Urinary bladder (tissue), 3 donors: ENCODE measurements at regions not wholly inside any gene's neighbourhood (a gene's known extent, or its start where the extent isn't known, plus 50 kb on each side); places are given as distances from the start of the nearest gene placed in this dataset.

Source experiments
- DNase-seq: peaks from one replicate; pipeline ENCODE4 v3.0.0-alpha.2; 2015; ENCODE audit errors: extremely low spot score
- H3K27ac ChIP-seq: one replicate; pipeline ENCODE4 v1.5.1; 2013; ENCODE audit warnings: low read depth, mild to moderate bottlenecking, moderate library complexity
- H3K36me3 ChIP-seq: one replicate; pipeline ENCODE4 v1.6.1; 2013; ENCODE audit warnings: mild to moderate bottlenecking, moderate library complexity; ENCODE audit not compliant: insufficient read depth
- H3K4me1 ChIP-seq: one replicate; pipeline ENCODE4 v1.6.1; 2013; ENCODE audit warnings: mild to moderate bottlenecking, moderate library complexity; ENCODE audit not compliant: insufficient read depth
- H3K4me3 ChIP-seq: one replicate; pipeline ENCODE4 v1.5.1; 2013; ENCODE audit warnings: low read depth, low read length
- WGBS: extraction: QIAGEN DNeasy Blood & Tissue Kit; methylation state at CpG from one replicate; pipeline ENCODE4 v1.1.7; 2013; 5-methylcytosine and 5-hydroxymethylcytosine counted together
- donor health status: healthy with polysubstance abuse.
- donor health status: healthy.

DNA sequence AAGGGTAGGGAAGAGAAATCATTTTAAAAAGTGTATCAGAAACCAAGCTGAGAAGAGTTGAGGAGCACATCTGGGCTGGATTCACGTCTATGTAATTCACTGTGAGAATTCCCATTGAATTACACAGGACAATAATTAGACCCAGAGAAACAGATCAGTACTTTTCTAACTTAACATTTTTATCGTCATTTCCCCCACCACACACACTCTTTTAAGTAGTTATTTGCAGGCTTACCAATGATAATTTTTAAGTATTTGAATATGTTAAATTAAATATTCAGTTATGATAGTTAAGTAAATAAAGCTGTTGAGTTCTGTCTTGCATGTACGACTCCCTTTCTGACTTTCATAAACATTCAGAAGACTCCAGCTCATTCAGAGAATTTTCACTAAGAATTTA lies 165.4 kb upstream of the PITX2 start:
- Histone ChIP-seq H3K27ac (no peak overlapping the region), H3K4me3 (no peak overlapping the region), H3K4me1 (no peaks in the 10 kb centered on the region), H3K36me3 (no peaks in the 10 kb centered on the region)
- 61% methylated on average over 3 of the region's 3 CpGs for WGBS
- DNase-seq = no peak

DNA sequence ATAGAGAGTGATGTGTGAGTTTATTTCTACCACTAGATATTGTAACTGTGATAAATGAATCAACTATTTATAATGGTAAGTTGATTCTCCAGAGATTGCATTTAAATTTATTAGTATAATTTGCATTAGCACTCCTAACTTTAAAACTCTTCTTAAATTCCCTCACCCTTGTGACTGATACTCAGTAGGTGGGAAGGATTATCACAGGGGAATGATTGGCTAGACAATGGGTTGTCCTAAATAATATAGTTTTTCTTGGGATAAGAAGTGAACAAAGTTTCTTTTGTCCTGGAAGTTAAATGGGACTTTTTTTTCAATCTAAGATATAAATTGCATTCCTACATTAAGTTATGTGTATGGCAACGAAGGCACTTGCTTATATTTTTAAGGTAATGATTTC lies 169.2 kb upstream of the PITX2 start:
- WGBS = 90% methylated on average over 1 of the region's 1 CpG
- H3K27ac ChIP-seq = no peak overlapping the region

DNA sequence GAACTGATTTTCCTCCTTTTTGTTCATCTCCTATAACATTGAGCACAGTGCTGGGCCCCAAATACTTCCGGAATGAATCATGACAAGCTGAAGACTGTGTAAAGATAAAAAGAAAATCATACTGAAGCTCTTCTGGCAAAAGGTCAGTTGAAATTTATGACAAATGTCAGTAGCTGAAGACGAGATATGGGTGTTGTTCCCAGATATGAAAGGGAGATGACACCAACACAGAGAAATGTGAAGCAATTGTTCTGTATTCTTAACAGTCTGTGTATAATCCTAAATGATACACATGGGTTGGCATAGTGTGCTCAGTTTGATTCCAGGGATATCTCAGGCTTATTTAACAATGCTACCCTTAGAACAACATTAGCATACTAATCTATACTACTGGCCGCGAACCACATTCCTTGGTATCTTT lies 170.5 kb upstream of the PITX2 start:
- no peak overlapping the region for H3K4me3 ChIP-seq
- H3K4me1 ChIP-seq = no peaks in the 10 kb centered on the region
- WGBS = 24% methylated on average over 4 of the region's 4 CpGs
- H3K36me3 ChIP-seq = no peaks in the 10 kb centered on the region
- H3K27ac ChIP-seq = no peak overlapping the region
- DNase-seq = no peak

More for the DNA sequence above, 169.2 kb upstream of the PITX2 start:
- Histone ChIP-seq H3K36me3 (no peaks in the 10 kb centered on the region), H3K4me1 (no peaks in the 10 kb centered on the region), H3K4me3 (no peak overlapping the region)
- DNase-seq = no peak

DNA sequence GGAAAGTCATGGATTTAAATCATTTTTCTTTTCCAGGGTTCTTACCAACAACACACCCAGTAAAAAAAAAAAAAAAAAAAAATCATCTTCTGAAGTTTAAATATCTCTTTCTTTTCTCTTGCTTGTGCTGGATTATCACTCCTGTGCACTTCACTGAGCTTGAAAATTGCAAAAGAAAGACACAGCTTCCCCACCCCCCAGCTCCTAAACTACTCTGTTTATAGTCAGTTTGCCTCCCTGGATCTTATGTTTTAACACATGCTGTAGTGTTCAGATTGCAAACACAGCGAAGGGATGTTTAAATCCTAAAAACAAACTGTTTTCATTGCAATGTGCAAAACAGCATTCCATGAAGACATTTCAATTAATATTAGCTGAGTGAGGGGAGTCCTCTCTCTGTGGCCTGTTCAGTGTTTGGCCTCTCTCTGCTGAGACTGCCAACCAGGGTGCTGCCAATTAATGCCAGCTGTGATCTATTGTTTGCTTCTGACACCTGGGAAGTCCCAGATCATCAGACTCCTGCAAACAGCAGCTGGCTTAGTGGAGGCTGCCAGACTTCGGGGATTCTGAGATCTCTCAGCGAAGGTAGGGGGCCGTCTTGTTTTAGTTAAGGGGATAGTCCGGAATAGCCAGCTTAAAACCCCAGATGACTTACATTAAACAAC lies 171.1 kb upstream of the PITX2 start:
- WGBS = 23% methylated on average over 5 of the region's 5 CpGs
- Histone ChIP-seq H3K4me3 (no peak overlapping the region), H3K27ac (no peak overlapping the region), H3K4me1 (no peaks in the 10 kb centered on the region), H3K36me3 (no peaks in the 10 kb centered on the region)
- DNase-seq = no peak

DNA sequence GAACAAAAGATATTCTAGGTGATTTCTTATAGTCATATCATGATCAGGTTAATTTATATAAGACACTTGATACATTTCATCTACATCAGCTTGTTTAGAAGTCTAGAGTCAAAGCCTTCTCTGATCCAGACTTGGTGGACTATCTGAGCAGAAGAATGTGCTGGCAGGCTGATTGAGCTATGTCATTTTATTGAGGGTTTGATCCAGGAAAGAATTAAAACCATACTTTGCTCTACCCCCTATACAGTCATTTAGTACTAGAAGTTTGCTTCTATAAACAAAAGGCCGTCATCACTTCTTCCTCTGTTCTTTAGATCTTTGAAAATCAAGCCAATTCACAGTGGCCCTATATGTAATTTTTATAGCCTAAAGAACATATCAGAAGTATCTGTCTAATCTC lies 173.1 kb upstream of the PITX2 start:
- Histone ChIP-seq H3K27ac (no peak overlapping the region), H3K4me1 (no peaks in the 10 kb centered on the region)
- WGBS = 85% methylated on average over 1 of the region's 1 CpG

DNA sequence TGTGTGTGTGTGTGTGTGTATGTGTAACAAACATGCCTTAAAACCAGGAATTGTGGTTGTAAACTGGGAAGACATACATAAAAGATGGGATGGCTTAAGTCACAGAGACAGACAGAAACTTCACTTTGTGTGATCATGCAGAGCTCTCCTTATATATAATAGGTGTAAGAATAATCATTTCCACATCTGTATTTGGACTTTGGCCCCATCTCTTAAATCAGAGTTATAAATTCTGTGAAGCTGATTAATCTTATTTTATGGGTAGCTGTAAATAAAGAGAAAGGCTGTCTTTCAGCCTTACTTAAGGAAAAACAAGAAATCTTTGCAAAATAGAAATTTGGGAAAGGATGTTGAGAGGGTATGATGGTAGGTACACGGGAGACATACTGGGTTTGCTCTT lies 174.6 kb upstream of the PITX2 start:
- Histone ChIP-seq H3K4me3 (no peak overlapping the region), H3K4me1 (no peaks in the 10 kb centered on the region), H3K36me3 (no peaks in the 10 kb centered on the region), H3K27ac (no peak overlapping the region)
- no peak for DNase-seq
- 97% methylated on average over 1 of the region's 1 CpG for WGBS

More for the DNA sequence above, 173.1 kb upstream of the PITX2 start:
- no peaks in the 10 kb centered on the region for H3K36me3 ChIP-seq
- no peak overlapping the region for H3K4me3 ChIP-seq
- no peak for DNase-seq

DNA sequence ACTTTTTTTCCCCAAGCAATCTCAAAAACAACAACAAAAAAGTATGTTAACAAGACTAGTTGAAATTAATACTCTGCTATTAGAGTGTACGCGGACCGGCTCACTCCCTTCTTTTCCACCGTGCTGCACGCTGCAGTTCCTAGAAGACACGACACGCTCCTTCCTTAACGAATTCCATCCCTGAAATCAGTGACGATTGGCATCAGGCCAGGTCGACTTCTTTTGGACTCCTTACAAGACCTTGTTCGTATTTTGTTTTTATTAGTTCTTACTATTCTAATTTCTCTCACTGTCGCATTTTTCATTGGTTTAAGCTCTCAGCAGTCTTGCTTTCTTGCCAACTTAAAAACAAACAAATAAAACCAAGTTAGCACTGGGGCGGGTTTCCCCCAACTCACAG lies 175.8 kb upstream of the PITX2 start:
- Histone ChIP-seq H3K4me3 (no peak overlapping the region), H3K27ac (no peak overlapping the region), H3K4me1 (no peaks in the 10 kb centered on the region), H3K36me3 (no peaks in the 10 kb centered on the region)
- WGBS = 44% methylated on average over 13 of the region's 13 CpGs
- peak; percentile 5 for DNase-seq

DNA sequence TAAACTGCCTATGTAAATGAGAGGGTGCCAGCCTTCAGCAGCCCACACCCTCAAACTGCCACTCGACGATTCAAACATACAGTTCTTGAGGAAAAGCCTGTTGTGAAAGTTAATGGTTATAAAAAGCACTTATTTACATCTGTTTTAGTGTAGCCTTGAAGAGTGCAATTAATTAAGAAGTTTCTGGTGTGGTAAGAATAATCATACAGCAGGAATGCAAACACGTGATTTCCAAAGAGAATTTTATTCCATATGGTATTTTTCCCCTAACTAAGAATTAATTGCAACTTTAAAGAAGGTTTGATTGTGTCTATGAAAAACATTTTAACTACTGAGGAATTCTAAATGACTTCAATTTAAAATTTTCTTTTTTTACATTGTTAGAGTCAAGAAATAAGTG lies 176.3 kb upstream of the PITX2 start:
- Histone ChIP-seq H3K4me1 (no peaks in the 10 kb centered on the region), H3K4me3 (no peak overlapping the region), H3K36me3 (no peaks in the 10 kb centered on the region), H3K27ac (no peak overlapping the region)
- WGBS = 74% methylated on average over 3 of the region's 3 CpGs
- DNase-seq = no peak

DNA sequence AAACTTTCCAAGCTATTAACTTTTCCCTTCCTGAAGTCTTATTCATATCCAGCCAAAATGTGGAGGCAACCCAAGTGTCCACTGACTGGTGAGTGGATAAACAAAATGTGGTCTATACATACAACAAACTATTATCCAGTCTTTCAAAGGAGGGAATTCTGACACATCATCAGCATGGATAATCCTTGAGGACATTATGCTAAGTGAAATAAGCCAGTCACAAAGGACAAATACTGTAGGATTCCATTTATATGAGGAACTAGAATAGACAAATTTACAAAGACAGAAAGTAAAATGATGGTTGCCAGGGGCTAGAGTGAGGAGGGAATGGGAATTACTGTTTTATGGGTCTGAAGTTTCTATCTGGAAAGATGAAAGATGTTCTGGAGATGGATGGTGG lies 178.7 kb upstream of the PITX2 start:
- no peak for DNase-seq

DNA sequence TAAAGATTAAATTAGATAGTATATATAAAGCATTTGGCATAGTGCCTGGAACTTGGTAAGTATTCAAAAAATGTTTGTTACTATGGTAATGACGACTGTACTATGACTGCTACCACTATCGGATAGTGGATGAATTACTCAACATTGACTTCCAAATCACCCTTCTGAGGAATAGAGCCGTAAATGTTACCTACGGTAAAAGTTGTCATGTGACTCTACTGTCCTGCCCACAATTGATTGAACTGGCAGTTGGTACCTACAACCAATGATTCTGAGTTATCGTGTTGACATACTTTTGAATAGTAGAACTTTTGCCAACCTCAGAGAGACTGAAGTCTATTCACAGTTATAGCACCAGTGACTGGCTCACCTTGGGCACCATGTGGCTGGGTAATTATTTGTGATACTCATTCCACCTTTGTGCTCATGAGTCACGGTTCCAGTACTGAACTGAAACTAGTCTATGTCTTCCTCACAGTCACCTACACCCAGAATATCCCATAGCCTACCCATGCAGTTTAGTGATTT lies 185.5 kb upstream of the PITX2 start:
- Histone ChIP-seq H3K36me3 (no peaks in the 10 kb centered on the region), H3K4me3 (no peak overlapping the region), H3K27ac (no peak overlapping the region), H3K4me1 (no peaks in the 10 kb centered on the region)
- 75% methylated on average over 6 of the region's 6 CpGs for WGBS
- DNase-seq = no peak

More for the DNA sequence above, 178.7 kb upstream of the PITX2 start:
- no peaks in the 10 kb centered on the region for H3K36me3 ChIP-seq
- H3K4me3 ChIP-seq = no peak overlapping the region
- no peaks in the 10 kb centered on the region for H3K4me1 ChIP-seq
- no peak overlapping the region for H3K27ac ChIP-seq

DNA sequence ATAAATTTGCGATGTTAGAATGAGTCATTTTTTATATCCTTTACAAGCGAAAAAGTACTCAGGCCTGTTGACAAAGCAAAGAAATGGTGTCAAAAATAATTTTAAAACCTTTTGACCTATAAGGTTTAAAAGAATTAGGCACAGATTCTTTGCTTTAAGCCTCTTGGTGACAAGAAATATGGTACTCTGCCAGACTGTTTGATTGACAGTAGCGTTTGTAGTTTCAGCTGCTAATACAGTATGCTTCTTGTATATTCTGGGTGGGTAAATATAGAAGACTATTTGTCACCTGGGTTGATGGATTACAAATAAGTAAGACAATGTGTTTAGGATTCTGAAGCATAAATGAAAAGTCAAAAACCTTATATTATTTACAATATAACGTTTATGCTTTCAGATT lies 193.1 kb upstream of the PITX2 start:
- DNase-seq = no peak
- Histone ChIP-seq H3K36me3 (no peaks in the 10 kb centered on the region), H3K4me1 (no peaks in the 10 kb centered on the region), H3K27ac (no peak overlapping the region), H3K4me3 (no peak overlapping the region)
- 72% methylated on average over 4 of the region's 4 CpGs for WGBS

DNA sequence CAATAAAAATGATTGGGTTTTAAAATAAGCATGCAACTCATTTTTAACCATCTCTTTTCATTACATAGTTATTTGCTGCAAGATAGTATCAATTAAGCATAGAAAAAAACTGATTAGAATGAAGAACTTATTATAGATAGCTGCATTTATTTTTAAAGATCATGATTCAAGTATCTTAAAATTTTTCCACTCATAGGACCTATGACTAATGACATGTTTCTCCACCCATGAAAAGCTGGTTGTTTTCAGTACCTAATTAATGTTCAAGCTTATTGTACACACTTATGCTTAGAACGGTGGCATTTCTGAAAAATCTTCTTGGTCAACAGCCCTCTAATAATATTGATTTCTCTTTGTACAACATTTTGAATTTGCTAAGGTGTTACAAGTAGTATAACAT lies 193.5 kb upstream of the PITX2 start:
- no peak for DNase-seq
- H3K4me1 ChIP-seq = no peaks in the 10 kb centered on the region
- H3K4me3 ChIP-seq = no peak overlapping the region
- H3K36me3 ChIP-seq = no peaks in the 10 kb centered on the region
- H3K27ac ChIP-seq = no peak overlapping the region
- WGBS = 68% methylated on average over 1 of the region's 1 CpG

DNA sequence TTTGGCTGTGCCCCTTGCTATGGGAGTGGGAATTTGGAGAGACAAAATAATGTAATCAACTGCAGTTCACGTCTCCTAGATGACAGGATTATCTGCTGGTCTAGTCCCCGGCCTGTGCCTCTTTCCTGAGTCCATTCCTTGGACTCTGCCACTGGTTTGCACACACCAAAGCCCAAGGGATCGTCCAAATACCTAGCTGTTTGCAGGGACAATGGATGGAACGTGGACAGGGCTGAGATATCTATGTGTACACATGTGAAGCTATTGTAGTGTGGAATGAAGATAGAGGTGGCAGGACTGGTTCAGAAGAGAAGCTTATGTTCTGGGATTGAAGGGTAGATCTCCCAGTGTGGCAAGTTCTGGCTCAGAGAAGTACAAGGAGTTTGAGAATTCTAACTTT lies 198.3 kb upstream of the PITX2 start:
- Histone ChIP-seq H3K36me3 (no peaks in the 10 kb centered on the region), H3K4me3 (no peak overlapping the region), H3K4me1 (no peaks in the 10 kb centered on the region), H3K27ac (no peak overlapping the region)
- DNase-seq = no peak
- 58% methylated on average over 4 of the region's 4 CpGs for WGBS

DNA sequence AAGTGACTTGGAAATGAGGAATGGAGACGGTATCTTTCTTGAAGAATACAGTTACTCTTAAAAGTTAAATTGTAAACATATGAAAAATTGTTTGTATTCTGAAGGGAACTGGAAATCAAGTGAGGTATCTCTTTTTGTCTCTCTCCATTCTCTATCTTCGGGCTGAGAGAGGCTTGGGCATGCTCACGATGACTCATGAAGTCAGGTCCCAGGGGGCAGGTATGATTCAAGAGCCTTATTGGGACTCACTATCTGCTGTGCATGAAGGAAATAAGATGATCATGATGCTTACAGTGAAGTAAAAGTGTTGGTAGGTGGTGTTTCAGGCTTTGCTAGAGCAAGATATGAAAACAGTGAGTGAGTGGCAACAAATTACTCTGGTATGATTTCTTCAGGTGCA lies 200.4 kb upstream of the PITX2 start:
- Histone ChIP-seq H3K27ac (no peak overlapping the region), H3K36me3 (no peaks in the 10 kb centered on the region), H3K4me3 (no peak overlapping the region), H3K4me1 (no peaks in the 10 kb centered on the region)
- no peak for DNase-seq
- WGBS = 80% methylated on average over 3 of the region's 3 CpGs

DNA sequence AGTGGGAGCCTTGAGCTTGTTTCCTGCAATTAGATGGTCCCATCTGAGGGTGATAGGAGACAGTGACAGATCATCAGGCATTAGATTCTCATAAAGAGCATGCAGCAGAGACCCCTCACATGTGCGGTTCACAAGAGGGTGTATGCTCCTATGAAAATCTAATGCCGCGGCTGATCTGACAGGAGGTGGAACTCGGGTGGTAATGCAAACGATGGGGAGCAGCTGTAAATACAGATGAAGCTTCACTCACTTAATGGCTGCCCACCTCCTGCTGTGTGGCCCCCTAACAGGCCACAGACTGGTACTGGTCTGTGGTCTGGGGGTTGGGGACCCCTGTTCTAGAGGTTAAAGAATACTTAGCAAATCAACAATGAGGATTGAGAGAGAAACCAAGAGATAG lies 201.5 kb upstream of the PITX2 start:
- Histone ChIP-seq H3K27ac (no peak overlapping the region), H3K4me3 (no peak overlapping the region), H3K36me3 (no peaks in the 10 kb centered on the region), H3K4me1 (no peaks in the 10 kb centered on the region)
- no peak for DNase-seq
- WGBS = 92% methylated on average over 5 of the region's 5 CpGs
